Stimulated activated CD8-positive, alpha-beta memory T cell treated with anti-CD3 and anti-CD28 coated beads, Interleukin-4, amount 100 ng/mL, for 1 hour (primary cell): ENCODE measurements at regions not wholly inside any gene's neighbourhood (a gene's known extent, or its start where the extent isn't known, plus 50 kb on each side); places are given as distances from the start of the nearest gene placed in this dataset.
"Not testable (repeated sequence)": the region's sequence is repeated elsewhere in the genome, so short reads cannot be mapped to it uniquely, and the experiment has no call there.

Experiments
- DNase-seq, 2 donors: peaks; one replicate each; pipeline ENCODE4 v3.0.0-alpha.2; 2020; ENCODE audit warnings: low read depth in 2 of 2, low spot score in 1 of 2

DNA sequence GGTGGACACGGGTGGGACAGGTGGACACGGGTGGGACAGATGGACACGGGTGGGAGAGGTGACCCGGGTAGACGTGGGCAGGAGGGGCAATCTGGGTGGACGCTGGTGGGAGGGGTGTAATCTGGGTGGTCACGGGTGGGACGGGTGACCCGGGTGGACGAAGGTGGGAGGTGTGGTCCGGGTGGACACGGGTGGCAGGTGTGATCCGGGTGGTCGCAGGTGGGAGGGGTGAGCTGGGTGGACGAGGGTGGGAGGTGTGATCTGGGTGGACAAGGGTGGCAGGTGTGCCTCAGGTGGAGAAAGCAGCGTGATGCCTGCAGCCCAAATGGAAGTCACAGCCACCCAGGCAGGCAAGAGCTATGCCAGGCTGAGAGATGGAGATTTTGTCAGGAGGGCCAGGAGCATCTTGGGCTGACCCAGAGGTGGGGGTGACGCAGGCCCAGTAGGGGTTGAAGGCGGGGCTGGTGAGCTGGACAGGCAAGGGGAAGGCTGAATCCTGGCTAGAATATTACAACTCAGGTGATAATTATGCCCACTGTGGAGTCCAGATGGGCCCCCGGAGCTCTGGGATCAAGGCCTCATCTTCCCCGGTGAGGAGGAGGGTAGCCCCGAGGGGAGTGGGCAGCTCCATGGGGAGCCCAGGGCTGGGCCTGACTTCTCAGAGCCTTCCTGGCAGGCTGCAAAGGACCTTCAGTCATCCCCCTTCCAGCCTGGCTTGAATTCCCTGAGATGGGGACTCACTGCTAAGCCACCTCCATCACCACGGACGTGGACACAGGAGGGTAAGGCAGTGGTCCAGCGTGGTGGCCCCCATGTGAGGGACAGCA, 100.0 kb downstream of the ADRA2C start:
- DNase-seq, result no peak

DNA sequence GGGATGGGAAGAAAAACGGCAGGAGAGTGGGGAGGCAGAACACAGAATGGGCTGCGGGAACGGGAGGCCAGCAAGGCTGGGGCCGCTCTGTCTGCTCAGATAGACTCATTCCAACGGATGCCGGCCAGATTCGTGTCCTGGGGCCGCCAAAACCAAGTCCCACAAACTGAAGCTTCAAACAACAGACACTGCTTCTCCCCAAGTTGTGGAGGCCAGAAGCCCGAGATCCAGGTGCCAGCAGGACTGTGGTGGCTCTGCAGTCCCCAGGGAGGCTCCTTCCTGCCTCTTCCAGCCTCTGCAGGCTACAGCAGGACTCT, 100.6 kb downstream of the ADRA2C start:
- no peak for DNase-seq

DNA sequence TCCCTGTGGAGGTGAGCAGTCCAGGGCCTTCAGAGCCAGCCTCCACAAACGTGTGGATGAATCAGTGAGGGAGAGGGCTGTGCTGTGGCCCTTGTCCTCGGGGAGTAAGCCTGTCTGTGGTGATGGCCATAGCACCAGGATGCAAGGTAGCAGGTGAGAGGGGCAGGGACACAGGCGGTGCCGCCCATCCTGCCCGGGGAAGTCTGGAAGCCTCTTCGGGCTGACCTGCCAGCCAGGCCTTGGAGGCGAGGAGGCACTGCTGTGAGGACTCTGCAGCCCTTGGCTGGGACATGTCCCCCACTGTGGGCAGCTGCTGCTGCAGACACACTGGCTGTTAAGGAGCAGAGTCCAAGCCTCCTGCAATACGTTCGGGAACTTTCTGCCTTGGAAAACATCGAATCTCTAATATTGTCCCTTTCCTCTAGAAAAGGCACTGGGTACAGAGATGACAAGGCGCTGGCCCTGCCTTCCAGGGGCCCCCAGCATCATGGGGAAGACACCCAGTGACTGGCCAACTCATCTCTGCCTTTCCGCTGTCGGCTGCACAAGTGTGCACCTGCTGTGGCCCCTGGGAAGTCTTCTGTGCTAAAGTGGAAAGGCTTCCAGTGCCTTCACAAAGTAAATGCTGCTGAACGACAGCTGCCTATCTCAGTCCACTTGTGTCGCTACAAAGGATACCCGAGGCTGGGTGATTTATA, 101.4 kb downstream of the ADRA2C start:
- DNase-seq, result no peak

- DNase-seq, result no peak
These were observed 102.3 kb downstream of the ADRA2C start for GRCh38 chr4:3868211-3869173.

DNA sequence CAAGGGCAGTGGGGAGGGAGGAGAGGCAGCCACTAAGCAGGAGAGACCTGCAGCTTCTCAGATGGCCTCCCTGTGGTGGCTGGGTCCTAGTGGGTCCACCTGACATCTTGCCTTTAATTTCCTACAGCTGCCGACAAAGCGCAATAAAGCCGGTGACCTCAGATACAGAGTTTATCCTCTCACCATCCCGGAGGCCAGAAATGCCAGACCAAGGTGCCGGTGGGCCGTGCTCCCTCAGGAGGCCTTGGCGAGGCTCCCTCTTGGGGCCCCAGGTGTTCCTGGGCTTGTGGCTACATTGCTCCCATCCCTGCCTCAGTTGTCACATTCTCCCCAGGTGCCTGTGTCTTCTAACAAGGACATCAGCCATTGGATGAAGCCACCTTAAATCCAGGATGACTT, 103.0 kb downstream of the ADRA2C start:
- DNase-seq, result no peak

DNA sequence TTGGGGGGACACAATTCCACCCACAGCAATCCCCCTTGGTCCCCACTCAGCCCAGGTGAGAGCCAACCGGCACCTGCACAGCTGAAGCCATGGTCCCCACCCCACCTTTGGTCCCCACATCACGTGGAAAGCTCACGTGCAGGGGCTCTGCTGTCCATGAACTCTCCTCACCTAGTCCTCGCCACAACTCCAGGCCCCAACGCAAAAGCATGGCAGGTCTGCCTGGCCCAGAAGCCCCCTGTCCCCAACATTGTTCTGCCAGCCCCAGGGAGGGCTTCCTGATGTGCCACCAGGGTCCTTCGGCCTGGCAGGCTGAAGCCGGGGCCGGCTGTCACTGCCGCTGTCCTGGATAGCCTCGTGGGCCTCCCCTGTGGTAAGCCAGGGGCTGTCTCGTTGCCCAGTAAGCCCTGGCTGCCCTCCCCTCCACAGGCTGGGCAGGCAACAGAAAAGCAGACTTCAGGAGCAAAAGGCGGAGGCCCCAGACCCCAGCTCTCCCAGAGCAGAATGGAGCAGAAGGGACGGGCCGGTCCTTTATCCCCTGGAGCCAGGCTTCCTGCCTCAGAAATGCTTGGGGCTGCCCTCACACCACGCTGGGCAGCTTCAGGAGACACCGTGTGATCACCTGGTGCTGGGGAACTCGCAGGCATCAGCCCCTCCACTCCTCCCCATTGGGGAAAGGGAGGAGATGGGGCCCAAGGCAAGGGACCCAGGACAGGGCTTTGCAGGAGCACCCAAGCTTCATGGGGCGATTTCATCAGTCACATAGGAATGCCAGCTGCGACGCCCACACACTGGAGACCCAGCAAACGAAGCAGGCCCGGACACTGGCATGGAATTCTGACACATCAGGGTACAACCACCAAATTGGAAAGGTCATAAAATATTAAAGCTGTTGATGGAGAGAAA, 103.7 kb downstream of the ADRA2C start:
- no peak for DNase-seq

DNA sequence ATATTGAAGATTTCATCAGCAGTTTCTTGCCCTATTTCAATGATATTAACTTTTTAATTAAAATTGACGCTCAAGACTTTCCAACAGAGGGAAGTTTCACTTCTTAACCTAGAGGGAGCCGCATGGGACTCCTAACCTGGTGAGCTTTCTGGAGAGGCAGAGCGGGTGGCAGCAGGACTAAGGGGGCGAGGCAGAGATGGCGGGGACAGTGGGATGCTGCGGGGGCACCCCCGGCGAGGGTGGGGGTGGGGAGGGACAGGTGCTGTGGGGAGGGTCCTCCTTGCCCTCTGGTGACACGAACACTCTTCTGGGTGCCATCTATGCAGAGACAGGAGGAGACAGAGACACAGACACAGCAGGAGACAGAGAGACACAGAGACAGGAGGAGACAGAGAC, 104.4 kb downstream of the ADRA2C start:
- no peak for DNase-seq

GRCh38 chr4:3871181-3871852, 105.1 kb downstream of the ADRA2C start:
- no peak for DNase-seq

DNA sequence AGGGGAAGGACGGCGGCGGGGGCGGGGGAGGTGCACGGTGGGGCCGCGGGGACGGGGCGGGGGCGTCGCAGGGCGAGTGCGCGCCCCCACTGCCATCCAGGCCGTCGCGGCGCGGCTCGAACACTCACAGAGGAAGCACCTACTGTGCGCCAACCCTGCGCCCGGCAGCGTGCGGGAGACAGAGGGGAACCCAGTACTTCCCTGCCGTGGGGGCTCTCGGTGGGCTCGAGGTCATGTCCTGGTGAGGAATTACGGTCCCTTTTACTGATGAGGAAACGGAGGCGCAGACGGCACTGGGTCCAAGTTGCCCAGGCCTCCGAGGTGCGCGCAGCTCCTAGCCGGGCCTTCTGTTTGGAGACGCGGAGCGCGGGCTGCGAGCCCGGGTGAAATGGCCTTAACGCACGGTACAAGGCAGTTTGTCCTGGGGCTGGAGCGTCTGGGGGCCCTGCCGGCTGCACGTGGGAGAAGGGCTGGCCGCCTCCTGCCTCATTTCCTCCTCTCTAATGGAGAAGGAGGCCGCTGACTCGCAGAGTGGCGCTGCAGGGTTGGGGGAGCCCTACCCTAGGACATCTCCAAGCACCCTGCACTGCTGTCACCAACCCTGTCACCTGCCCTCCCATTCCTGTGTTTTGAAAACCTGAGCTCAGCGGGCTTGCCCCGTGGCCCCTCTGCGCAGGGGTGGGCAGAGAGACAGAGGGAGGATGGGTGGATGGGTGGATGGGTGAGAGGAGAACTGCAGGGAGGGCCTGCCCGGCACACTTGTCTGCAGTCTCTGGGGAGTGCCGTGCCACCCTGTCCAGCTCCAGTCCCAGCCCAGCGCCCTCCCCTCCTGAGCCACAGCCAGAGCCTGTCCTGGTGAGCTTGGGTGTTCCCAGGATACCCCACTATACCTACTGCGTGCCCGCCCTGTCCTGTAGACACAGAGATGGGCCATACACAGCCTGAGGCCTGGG, 106.0 kb downstream of the ADRA2C start:
- no peak for DNase-seq

GRCh38 chr4:3872834-3873313, 106.7 kb downstream of the ADRA2C start:
- no peak for DNase-seq

GRCh38 chr4:3873408-3874027, 107.3 kb downstream of the ADRA2C start:
- DNase-seq, result no peak

DNA sequence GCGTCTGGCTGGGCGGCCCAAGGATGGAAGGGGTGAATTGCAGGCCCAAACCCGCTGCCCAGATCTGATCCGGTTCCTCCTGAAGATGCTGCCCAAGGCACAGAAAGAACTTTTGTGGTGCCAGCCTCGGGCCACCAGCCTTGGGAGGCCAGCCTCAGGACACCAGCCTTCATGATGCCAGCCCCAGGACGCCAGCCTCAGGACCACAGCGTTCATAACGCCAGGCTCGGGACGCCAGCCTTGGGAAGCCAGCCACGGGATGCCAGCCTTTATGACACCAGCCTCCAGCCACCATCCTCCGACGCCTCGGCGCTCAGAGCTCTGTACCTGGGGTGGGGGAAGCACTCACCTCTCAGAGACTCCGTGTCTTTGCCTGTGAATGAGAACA, 107.8 kb downstream of the ADRA2C start:
- DNase-seq, result no peak

GRCh38 chr4:3874525-3875110, 108.4 kb downstream of the ADRA2C start:
- no peak for DNase-seq

DNA sequence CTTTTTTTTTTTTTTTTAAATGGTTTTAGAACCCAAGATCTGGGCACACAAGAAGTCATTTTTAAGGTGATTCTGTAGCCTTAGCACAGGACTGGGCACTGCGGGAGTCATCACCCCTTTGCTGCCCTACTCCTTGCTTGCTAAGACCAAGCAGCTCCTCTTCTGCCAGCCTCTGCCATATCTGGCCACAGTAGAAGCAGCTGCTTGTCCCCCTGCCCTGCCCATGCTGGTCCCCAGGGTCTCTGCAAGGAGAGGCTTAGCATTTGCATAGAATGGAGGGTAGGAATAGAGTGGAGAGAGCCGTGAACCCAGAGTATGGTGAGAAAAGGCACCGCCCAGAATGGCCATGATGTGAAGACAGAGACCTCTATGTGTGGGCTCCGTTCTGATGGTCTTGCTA, 109.3 kb downstream of the ADRA2C start:
- no peak for DNase-seq

DNA sequence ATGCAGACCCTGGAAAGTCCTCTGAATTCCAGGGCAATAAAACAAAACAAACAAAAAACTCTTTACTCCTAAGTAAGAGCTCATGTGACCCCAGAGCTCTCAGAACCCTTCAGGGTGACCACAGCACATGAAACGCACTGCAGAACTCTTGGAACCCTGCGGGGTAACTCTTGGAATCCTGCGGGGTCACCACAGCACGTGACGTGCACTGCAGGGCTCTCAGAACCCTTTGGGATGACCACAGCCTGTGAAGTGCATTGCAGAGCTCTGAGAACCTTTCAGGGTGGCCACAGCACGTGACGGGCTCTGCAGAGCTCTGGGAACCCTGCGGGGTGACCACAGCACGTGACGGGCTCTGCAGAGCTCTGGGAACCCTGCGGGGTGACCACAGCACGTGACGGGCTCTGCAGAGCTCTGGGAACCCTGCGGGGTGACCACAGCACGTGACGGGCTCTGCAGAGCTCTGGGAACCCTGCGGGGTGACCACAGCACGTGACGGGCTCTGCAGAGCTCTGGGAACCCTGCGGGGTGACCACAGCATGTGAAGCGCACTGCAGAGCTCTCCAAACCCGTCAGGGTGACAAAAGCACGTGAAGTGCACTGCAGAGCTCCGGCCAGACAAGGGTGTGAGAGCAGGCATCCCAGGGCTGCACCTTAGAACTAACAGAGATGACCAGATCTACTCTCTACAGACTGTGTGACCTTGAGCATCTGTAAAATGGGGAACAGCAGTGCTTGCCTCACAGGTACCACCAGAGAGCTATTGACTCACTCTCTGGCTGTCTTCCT, 110.1 kb downstream of the ADRA2C start:
- DNase-seq, result not testable (repeated sequence)

DNA sequence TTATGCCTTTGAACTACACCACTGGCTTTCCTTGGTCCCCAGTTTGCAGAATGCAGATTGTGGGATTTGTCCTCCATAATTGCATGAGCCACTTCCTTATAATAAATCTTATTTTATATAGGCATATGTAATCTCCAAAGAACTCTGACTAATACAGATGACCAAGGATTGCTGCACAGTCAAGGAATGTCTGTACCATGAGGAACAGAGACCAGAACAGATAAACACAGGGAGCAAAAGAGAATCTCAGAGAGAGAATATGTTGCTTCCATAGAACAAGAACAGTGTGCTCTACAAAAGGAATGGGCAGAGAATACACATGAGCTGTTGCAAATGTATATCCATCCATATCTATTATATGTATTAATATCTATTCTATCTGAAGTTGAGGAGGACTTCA, 111.1 kb downstream of the ADRA2C start:
- DNase-seq, result no peak

- no peak for DNase-seq
These were observed 111.7 kb downstream of the ADRA2C start for GRCh38 chr4:3877868-3878267.
